ENCODE measurements at regions not wholly inside any gene's neighbourhood (a gene's known extent, or its start where the extent isn't known, plus 50 kb on each side); places are given as distances from the start of the nearest gene placed in this dataset.

DNA sequence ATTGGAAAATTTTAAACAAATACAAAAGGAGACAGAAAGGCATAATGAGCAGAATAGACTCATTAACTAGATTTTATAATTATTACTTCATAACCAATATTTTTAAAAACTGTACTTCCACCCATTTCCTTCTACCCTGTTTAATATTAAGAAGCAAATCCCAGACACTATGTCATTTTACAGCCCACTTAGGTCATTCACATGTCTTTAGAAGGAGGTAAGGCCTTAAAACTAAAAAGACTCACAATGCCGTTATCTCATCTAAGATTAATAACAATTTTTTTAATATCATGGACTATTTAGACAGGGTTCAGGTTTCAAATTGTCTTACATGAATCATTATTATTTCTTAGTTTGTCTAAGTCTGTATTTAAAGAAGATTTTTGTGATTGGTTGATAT lies 217.2 kb downstream of the NFKBIZ start:
- no peak for DNase-seq (ENCODE audit: low spot score)
- in situ Hi-C loops (cut with HindIII; ENCODE audit: low sequenced_read_pairs) = no loop called here

DNA sequence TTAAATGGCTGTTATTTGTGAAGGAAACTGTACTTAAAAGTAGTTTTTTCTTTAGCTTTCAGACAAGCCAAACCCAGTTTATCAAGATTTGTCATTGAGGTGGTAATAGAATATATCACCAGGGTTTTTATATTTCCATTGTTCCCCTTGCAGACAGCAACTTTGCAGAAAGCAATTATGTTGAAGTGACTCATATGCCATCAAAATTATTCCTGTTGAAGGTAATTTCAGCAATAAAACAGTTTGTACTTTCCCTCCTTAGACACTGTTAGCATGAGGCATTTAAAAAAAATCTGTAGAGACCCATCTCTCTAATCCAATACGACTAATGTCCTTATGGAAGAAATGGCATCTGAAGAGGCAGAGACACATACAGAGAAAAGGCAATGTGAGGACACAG lies 219.0 kb downstream of the NFKBIZ start:
- in situ Hi-C loops (cut with HindIII; ENCODE audit: low sequenced_read_pairs) = no loop called here
- no peak for DNase-seq (ENCODE audit: low spot score)

DNA sequence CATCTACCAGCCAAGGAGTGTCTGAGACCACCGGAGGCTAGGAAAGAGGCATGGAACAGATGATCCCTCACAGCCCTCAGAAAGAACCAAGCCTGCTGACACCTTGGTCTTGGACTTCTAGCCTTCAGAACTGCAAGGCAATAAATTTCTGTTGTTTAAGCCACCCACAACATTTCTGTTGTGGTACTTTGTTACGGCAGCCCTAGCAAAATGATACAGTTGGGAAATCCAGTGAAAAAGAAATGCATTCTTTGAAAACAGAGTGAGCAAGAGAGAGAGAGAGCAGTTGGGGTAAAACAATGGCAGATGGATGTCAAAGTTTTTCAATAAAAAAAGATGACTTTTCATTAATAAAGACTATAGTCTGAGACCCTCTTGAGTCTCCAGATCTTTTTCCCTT lies 219.4 kb downstream of the NFKBIZ start:
- in situ Hi-C loops (cut with HindIII; ENCODE audit: low sequenced_read_pairs) = no loop called here
- no peak for DNase-seq (ENCODE audit: low spot score)

DNA sequence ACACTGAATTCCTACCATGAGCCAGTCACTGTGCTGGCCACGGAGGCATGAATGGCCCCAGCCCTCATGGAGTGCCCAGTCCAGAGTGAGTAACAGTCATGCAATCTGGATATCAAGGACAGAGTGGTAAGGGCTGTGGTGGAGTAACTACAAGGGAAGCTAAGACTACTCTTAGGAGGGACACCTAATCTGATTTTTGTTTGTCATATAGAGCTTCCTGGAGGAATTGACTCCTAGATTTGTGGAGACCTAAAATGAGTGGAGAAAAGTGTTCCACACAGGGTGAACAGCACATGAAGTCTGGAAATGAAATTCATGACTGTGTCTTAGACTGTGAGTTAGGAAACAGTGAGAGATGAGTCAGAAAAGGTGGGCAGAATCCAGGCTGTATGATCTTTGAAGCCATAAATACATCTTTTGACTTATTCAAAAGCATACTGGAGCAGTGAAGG lies 219.9 kb downstream of the NFKBIZ start:
- no peak for DNase-seq (ENCODE audit: low spot score)
- in situ Hi-C loops (cut with HindIII; ENCODE audit: low sequenced_read_pairs) = no loop called here

DNA sequence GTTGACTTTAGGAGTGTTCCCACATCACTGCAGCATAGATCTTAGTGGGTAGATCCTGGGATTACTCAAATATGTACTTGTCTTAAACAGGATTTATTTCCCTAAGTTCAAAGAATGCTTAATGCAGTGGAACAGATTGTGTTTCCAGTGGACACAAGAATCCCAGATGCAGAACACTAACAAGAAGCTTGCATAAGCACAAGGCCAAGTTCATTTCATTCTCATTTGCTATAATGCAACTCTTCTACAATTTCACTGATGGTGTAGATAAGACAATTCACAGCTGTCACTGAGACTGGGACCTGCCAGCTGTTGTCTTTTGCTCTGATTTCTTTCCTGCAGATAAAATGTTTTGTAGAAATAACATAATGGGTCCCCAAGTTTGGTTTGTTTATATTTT lies 225.6 kb downstream of the NFKBIZ start:
- DNase-seq (ENCODE audit: low spot score) = no peak
- in situ Hi-C loops (cut with HindIII; ENCODE audit: low sequenced_read_pairs) = no loop called here

DNA sequence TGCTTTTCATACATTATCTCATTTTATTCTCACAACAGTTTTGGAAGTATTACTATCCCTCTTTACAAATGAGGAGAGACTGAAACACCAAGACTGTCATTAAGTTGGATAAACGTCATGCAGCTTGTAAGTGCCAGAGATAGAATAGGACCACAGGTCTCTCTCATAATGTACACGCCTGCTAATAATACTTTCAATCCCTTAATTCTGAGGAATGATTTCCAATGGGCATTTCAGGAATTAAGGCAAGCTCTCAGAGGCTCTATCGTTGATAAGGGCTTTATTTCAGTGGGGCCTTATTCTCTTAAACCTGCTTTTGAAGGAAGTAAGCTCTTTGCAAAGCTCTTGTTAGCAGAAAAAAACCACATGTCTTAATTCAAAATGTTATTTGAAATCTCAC lies 229.1 kb downstream of the NFKBIZ start:
- in situ Hi-C loops (cut with HindIII; ENCODE audit: low sequenced_read_pairs) = no loop called here
- no peak for DNase-seq (ENCODE audit: low spot score)

DNA sequence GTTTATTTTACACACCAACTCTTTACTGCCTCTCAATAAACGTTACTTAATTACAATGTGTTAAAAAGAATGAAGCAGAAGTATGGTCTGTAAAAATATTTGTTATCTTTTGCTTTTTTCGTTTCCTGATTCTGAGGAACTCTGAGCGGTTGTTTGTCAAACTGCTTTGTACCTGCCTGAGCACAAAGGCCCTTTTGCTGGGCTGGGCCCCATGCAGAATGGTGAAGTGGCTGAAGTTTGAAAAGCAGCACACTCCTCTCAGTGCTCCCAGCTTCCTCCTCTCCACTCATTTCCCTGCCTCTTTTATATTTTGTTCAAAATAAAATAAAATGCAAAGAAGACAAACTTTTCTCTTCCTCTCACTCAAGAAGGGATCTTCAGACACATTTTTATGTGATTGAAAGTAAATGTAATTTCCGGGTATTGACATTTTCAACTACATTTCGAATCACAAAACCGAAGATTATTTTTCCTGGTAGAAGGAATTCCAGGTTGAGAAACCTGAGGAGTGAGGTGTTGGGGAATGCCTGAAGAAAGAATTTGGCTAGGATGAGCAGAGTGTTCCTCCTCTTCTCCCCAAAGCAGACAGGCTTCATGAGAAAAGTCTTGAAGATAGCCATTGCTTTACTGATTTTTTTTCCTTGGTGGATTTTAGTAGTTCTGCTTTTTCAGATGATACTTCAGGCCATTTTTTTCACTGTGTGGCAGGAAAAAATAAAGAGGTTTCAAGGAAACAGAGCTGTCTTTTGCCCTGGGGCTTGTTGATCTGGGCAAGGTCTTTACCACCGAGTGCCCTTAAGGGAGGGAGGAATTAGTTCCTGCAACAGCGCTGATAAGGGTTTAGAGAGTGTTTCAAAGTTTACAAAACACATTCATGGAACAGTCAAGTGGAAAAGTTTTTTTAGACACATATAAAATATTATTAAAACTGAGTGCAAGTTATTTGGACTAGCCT lies 229.8 kb downstream of the NFKBIZ start:
- DNase-seq (ENCODE audit: low spot score) = no peak

DNA sequence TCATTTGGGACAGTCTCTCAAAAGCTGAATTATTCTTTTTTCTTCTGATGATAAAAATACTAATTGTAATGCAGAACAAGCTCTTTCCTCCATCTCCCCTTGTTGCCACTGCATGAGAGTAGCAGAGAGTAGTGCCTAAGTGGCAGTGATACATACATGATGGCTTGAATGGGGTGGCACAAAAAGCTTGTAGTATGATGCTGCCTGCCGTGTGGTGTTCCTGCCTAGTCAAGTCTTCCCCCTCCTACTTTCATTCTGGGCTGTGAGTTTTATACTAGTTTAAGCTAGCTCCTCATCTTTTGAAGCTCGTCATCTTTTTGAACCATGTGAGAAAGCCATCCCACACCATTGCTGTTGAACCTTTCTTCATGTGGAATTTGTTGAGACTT lies 230.5 kb downstream of the NFKBIZ start:
- in situ Hi-C loops (cut with HindIII; ENCODE audit: low sequenced_read_pairs) = no loop called here

More for the DNA sequence above, 229.8 kb downstream of the NFKBIZ start:
- in situ Hi-C loops (cut with HindIII; ENCODE audit: low sequenced_read_pairs) = no loop called here

DNA sequence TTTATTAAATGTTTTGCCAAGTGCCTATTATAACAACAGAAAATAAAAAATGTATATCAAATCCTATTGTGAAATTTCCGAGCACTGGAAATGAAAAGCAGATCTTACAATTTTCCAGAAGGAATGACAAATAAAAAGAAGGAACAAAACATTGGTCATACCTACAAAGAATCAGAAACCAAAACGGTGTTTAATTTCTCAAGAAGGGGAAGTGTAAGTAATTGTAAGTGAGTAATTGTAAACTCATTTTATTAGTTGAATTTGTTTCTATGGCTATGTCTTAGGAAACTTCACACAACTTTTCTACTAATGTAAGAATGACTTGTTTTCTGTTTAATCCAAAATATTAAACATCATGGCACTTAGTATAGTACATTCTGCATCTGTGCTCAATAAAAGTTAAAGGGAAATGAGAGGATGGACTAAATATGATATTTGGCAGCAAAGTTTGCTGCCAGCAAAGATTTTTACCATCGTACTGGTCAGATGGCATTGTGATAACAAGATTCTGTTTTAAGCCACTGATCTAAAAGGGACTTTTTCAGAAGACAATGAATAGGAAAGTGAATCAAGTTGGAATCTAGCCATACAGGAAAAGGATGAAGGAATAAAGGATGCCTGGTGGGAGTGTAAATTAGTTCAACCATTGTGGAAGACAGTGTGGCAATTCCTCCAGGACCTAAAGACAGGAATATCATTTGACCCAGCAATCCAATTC lies 232.4 kb downstream of the NFKBIZ start:
- in situ Hi-C loops (cut with HindIII; ENCODE audit: low sequenced_read_pairs) = no loop called here
- DNase-seq (ENCODE audit: low spot score) = no peak

More for the DNA sequence above, 230.5 kb downstream of the NFKBIZ start:
- no peak for DNase-seq (ENCODE audit: low spot score)

DNA sequence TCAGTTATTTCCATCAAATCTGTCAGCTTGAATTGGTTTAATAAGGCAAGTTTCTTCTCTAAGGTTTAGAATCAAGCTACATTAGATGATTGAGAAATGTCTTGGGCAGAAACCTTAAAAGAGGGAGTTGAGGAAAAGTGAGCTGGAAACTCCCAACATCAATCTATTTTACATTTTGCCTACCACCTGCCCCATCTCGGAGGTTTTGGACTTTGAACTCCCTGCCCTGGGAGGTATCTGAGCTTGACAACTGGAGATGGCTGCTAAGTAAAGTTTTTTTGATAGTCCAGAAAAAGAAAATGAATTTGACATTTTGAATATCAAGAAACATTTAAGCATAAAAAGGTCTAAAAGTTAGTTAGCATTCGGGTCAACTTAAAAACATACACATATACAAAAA lies 234.2 kb downstream of the NFKBIZ start:
- DNase-seq (ENCODE audit: low spot score) = no peak
- in situ Hi-C loops (cut with HindIII; ENCODE audit: low sequenced_read_pairs) = no loop called here

DNA sequence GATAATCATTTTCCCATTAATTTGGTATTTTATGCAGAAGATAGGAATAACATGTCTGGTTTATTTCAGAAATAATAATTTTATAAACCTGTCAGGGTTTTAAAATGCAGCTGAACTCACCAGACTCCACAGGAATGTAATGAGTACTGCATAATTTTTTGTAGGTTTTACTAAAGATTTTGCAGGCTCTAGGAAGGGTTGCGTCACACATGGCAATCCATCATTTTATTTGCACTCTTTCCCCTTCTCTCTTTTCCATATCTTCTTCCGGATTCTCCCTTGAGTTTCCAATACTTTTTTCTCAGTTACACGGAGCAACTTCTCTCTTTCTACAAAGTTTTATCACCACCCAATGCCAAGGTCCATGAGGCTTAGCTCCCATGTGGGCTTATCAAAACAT lies 234.7 kb downstream of the NFKBIZ start:
- in situ Hi-C loops (cut with HindIII; ENCODE audit: low sequenced_read_pairs) = no loop called here
- no peak for DNase-seq (ENCODE audit: low spot score)

DNA sequence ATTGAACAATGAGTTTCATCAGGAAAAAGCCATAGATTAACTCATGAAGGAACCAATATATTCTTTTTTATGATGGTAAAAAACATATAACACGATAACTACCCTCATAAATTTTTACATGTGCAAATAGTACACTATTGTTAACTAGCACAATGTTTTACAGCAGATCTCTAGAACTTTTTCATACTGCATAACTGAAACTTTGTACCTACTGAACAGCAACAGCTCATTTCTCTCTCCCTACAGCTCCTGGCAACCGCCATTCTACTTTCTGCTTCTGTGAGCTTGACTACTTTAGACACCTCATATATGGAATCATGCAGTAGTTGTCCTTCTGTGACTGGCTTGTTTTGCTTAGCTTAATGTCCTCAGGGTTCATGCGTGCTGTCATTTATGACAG lies 235.4 kb downstream of the NFKBIZ start:
- in situ Hi-C loops (cut with HindIII; ENCODE audit: low sequenced_read_pairs) = no loop called here
- DNase-seq (ENCODE audit: low spot score) = no peak

DNA sequence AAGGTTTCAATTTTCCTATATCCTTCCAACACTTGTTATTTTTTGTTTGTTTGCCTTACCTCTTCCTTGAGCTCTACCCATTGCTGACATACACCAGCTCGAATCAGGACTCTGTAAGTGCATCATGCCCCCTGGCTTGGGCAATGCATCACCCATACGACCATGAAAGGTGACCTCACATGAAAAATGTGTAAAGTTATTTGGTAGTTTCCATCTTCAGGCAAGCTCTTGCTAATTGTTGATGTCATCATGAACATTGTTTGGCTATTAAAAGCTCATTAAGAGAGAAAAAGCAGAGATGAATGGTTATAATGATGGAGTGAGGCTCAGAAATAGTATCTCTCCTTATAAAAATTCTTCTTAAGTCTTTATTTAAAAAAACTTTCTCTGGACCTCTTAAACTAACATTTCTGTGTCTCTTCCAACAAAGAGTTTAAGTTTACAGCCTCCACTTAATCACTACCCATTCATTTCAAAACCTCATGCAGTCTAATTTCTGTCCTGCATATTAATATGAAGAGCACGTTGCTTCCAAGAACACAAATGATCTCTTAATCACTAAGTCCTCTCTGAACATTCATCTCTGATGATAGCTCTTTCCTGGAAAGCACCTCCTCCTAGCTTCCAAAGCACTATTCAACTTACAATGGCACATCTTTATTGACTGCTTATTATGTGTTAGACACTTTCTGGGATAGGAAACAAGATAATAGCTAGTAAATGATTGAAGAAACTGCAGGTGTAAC lies 236.3 kb downstream of the NFKBIZ start:
- no peak for DNase-seq (ENCODE audit: low spot score)
- in situ Hi-C loops (cut with HindIII; ENCODE audit: low sequenced_read_pairs) = no loop called here

DNA sequence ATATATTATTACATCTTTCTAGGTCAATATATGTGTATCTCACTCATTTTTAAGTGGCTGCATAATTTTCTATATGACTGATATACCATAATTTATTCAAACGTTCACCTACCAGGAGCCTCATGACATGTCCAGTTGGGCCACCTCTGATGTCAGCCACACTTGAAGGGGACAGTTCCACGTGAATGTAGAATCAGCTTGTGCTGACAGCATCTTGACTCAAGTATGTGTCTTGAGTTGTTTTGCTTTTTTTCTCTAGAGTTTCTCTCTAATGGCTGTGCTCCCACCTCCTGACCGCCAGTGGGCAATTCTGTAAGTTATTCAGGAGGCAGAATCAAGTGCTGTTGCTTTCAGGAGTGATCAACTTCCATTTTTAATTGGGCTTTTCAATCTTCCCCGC lies 237.9 kb downstream of the NFKBIZ start:
- no peak for DNase-seq (ENCODE audit: low spot score)
- in situ Hi-C loops (cut with HindIII; ENCODE audit: low sequenced_read_pairs) = no loop called here

DNA sequence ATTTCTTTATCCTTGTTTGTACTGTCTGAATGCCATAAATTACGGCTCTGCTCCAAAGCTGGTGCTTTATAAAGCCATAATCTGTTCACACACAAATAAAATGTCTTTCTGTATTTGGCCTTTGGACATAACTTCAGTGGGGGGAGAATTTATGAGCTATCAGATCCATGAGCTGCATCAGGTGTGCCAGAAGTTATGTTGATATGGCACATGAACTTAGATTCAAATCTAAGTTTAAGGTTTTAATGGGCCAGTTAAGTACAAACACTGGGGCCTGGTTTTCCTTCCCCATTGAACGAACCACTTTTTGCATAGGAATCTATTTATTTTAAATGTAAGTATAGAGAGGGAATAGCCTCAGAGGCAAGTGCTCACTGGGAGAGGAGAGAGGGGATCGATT lies 239.9 kb downstream of the NFKBIZ start:
- DNase-seq (ENCODE audit: low spot score) = no peak
- in situ Hi-C loops (cut with HindIII; ENCODE audit: low sequenced_read_pairs) = no loop called here

DNA sequence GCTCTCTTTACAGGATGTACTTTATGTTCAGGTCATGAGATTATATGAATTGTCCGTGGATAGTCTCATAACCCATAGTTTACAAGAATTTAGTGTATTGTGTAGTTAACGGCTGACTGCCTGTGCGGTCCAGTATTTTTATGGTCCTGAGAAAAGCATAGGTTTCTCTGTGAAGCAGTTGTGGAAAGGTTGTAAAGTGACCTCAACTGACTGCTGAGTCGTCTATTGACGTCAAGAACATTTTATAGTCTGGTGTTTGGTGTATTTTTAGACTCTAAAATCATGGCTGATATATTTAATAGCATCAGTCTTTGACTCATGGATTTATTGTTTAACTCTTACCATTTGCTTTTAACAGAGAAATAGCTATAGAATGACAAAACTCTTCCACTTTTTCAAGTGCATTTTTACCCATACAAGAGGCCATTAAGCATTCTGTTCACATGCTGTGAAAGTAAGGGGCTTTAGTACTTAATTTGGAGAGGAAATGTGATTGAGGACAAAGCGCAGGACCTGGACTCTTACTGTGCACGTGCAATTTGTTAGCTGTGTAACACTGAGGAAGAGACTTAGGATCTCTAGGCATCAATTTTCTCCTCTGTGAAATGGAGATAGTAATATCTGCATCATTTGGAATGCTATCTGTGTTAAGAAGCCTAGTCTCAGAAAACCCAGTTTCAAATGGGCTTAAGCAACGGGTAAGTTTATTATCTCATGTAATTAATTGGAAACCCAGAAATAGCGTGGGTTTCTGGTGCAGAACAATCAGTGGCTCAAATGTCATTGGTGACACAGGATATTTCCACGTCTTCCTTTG lies 240.8 kb downstream of the NFKBIZ start:
- in situ Hi-C loops (cut with HindIII; ENCODE audit: low sequenced_read_pairs) = no loop called here
- DNase-seq (ENCODE audit: low spot score) = no peak

DNA sequence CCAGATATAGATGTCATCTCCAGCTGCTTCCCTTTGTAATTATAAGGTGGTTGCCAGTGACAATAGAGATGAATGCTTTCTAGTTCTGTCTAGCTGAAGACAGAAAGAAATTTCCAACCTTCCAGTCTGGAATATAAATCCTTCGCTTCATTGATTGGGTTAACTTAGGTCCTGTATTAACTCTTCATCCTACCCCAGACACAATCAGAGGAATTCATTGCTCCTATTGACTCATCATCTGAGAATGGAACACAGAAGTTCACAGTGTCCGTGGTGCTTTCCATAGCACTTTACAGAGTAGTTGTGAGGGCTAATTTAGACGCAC lies 241.4 kb downstream of the NFKBIZ start:
- no peak for DNase-seq (ENCODE audit: low spot score)
- in situ Hi-C loops (cut with HindIII; ENCODE audit: low sequenced_read_pairs) = no loop called here

DNA sequence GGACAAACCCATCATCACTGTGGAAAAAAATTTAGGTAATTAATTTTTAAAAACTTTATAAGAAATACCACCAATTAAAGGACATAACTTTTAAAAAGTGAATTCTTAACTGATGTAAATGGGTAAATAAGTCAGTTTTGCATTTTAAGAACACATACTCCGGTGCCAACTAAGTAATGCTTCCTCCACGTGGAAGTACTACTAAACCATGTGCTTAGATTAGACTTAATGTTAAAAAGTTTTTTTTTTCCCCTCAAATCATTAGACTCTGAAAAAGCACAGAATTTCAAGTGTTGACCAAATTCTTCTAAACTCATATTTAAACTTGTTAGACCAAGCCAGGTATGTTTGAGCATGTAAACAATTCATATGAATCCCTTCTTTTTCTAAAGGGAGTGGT lies 242.0 kb downstream of the NFKBIZ start:
- in situ Hi-C loops (cut with HindIII; ENCODE audit: low sequenced_read_pairs) = no loop called here
- no peak for DNase-seq (ENCODE audit: low spot score)

Data from G401 (cell line).